Activated CD8-positive, alpha-beta memory T cell treated with anti-CD3 and anti-CD28 coated beads, Interleukin-2, amount 50 U/mL, for 1 hour (primary cell): ENCODE measurements at regions not wholly inside any gene's neighbourhood (a gene's known extent, or its start where the extent isn't known, plus 50 kb on each side); places are given as distances from the start of the nearest gene placed in this dataset.

ENCODE experiments used
- DNase-seq: peaks from one replicate; pipeline ENCODE4 v3.0.0-alpha.2; 2020; ENCODE audit errors: extremely low read depth

GRCh38 chr11:39144351-39145130, 2314.9 kb downstream of the LRRC4C start:
- no peak for DNase-seq

GRCh38 chr11:39139581-39139980, 2319.9 kb downstream of the LRRC4C start:
- DNase-seq, result no peak

- DNase-seq, result no peak
These were observed 2338.6 kb downstream of the LRRC4C start for GRCh38 chr11:39120890-39121289.

- no peak for DNase-seq
These were observed 2345.8 kb downstream of the LRRC4C start for GRCh38 chr11:39113606-39114005.

GRCh38 chr11:39102236-39102635, 2357.2 kb downstream of the LRRC4C start:
- DNase-seq, result no peak

GRCh38 chr11:39078465-39078864, 2381.0 kb downstream of the LRRC4C start:
- DNase-seq, result no peak

- no peak for DNase-seq
These were observed 2421.8 kb downstream of the LRRC4C start for GRCh38 chr11:39037611-39038010.

- DNase-seq, result no peak
These were observed 2423.4 kb downstream of the LRRC4C start for GRCh38 chr11:39036021-39036420.

GRCh38 chr11:39021539-39021938, 2423.5 kb upstream of the RAG2 start:
- no peak for DNase-seq

GRCh38 chr11:39011797-39012196, 2413.8 kb upstream of the RAG2 start:
- no peak for DNase-seq

- DNase-seq, result no peak
These were observed 2392.8 kb upstream of the RAG2 start for GRCh38 chr11:38990841-38991240.

GRCh38 chr11:38990139-38990538, 2392.1 kb upstream of the RAG2 start:
- no peak for DNase-seq

- DNase-seq, result no peak
These were observed 2390.9 kb upstream of the RAG2 start for GRCh38 chr11:38988908-38989307.

- DNase-seq, result no peak
These were observed 2374.2 kb upstream of the RAG2 start for GRCh38 chr11:38972220-38972619.

GRCh38 chr11:38971141-38971540, 2373.1 kb upstream of the RAG2 start:
- DNase-seq, result no peak

GRCh38 chr11:38968951-38969350, 2370.9 kb upstream of the RAG2 start:
- DNase-seq, result no peak

- DNase-seq, result no peak
These were observed 2354.7 kb upstream of the RAG2 start for GRCh38 chr11:38952698-38953097.

GRCh38 chr11:38950867-38951266, 2352.8 kb upstream of the RAG2 start:
- no peak for DNase-seq

- DNase-seq, result no peak
These were observed 2350.4 kb upstream of the RAG2 start for GRCh38 chr11:38948392-38948791.

- no peak for DNase-seq
These were observed 2339.7 kb upstream of the RAG2 start for GRCh38 chr11:38937709-38938108.

- no peak for DNase-seq
These were observed 2337.9 kb upstream of the RAG2 start for GRCh38 chr11:38935941-38936340.

- DNase-seq, result no peak
These were observed 2330.0 kb upstream of the RAG2 start for GRCh38 chr11:38927993-38928392.

GRCh38 chr11:38924644-38925043, 2326.6 kb upstream of the RAG2 start:
- no peak for DNase-seq

GRCh38 chr11:38900211-38900610, 2302.2 kb upstream of the RAG2 start:
- no peak for DNase-seq
